Stimulated activated naive CD8-positive, alpha-beta T cell treated with anti-CD3 and anti-CD28 coated beads, Interleukin-15, amount 100 ng/mL, for 72 hours (primary cell): ENCODE measurements at regions not wholly inside any gene's neighbourhood (a gene's known extent, or its start where the extent isn't known, plus 50 kb on each side); places are given as distances from the start of the nearest gene placed in this dataset.

ENCODE experiments used
- ATAC-seq: fragments of 150-1000 bp; cut with Tn5 transposase; 2 replicates; pipeline ENCODE4 v1.10.0; 2021; ENCODE audit warnings: mild to moderate bottlenecking, moderate library complexity
- DNase-seq, 2 donors: peaks; one replicate each; pipeline ENCODE4 v3.0.0; 2021 to 2022
- H3K27ac Mint-ChIP-seq, 2 donors: one replicate each; pipeline ENCODE4 v1.8.0; 2022; ENCODE audit warnings: mild to moderate bottlenecking in 2 of 2, mixed read lengths in 2 of 2, moderate library complexity in 2 of 2
- H3K27me3 Mint-ChIP-seq: one replicate; pipeline ENCODE4 v1.8.0; 2022; ENCODE audit warnings: mixed read lengths
- H3K4me1 Mint-ChIP-seq: one replicate; pipeline ENCODE4 v1.8.0; 2022; ENCODE audit warnings: mild to moderate bottlenecking, mixed read lengths
- H3K4me3 Mint-ChIP-seq, 2 donors: one replicate each; pipeline ENCODE4 v1.8.0; 2022; ENCODE audit warnings: mild to moderate bottlenecking in 2 of 2, mixed read lengths in 2 of 2, moderate library complexity in 1 of 2
- H3K9me3 Mint-ChIP-seq, 2 donors: one replicate each; pipeline ENCODE4 v1.8.0; 2022; ENCODE audit warnings: mixed read lengths in 2 of 2

- H3K9me3 Mint-ChIP-seq, result no peaks in the 10 kb centered on the region
- no peak for ATAC-seq
- H3K4me3 Mint-ChIP-seq, result no peak overlapping the region
- H3K27ac Mint-ChIP-seq, result no peak overlapping the region
- DNase-seq, result no peak
- no peaks in the 10 kb centered on the region for H3K27me3 Mint-ChIP-seq
- no peaks in the 10 kb centered on the region for H3K4me1 Mint-ChIP-seq
These were observed 157.5 kb upstream of the C21orf91 start for GRCh38 chr21:17976691-17977090.

- Mint-ChIP-seq H3K27ac (no peak overlapping the region), H3K4me3 (no peak overlapping the region), H3K9me3 (no peaks in the 10 kb centered on the region), H3K27me3 (no peaks in the 10 kb centered on the region), H3K4me1 (no peaks in the 10 kb centered on the region)
- ATAC-seq (no peak), DNase-seq (no peak)
These were observed 157.0 kb upstream of the C21orf91 start for GRCh38 chr21:17976139-17976538.

GRCh38 chr21:17967319-17967718 lies 148.2 kb upstream of the C21orf91 start:
- ATAC-seq, result no peak
- H3K4me1 Mint-ChIP-seq, result no peaks in the 10 kb centered on the region
- no peak overlapping the region for H3K4me3 Mint-ChIP-seq
- no peaks in the 10 kb centered on the region for H3K9me3 Mint-ChIP-seq
- H3K27me3 Mint-ChIP-seq, result peaks cover 6% of the 10 kb centered on the region
- H3K27ac Mint-ChIP-seq, result no peak overlapping the region
- DNase-seq, result no peak

- ATAC-seq (no peak), DNase-seq (no peak)
- H3K27me3 Mint-ChIP-seq, result peaks cover 6% of the 10 kb centered on the region
- no peak overlapping the region for H3K4me3 Mint-ChIP-seq
- H3K9me3 Mint-ChIP-seq, result no peaks in the 10 kb centered on the region
- H3K27ac Mint-ChIP-seq, result no peak overlapping the region
- H3K4me1 Mint-ChIP-seq, result no peaks in the 10 kb centered on the region
These were observed 145.6 kb upstream of the C21orf91 start for GRCh38 chr21:17964716-17965115.

GRCh38 chr21:17964199-17964598 lies 145.0 kb upstream of the C21orf91 start:
- DNase-seq, result no peak
- Mint-ChIP-seq H3K4me1 (no peaks in the 10 kb centered on the region), H3K27me3 (peaks cover 6% of the 10 kb centered on the region), H3K27ac (no peak overlapping the region), H3K4me3 (no peak overlapping the region), H3K9me3 (no peaks in the 10 kb centered on the region)
- ATAC-seq, result no peak

- H3K27me3 Mint-ChIP-seq, result no peaks in the 10 kb centered on the region
- no peak for ATAC-seq
These were observed 131.4 kb upstream of the C21orf91 start for GRCh38 chr21:17950591-17950990.

GRCh38 chr21:17949421-17949820 lies 130.3 kb upstream of the C21orf91 start:
- peaks cover 4 to 5% of the 10 kb centered on the region in 2 donors for H3K9me3 Mint-ChIP-seq
- DNase-seq (no peak), ATAC-seq (no peak)
- no peak overlapping the region for H3K4me3 Mint-ChIP-seq
- H3K27me3 Mint-ChIP-seq, result no peaks in the 10 kb centered on the region
- H3K4me1 Mint-ChIP-seq, result no peaks in the 10 kb centered on the region
- H3K27ac Mint-ChIP-seq, result no peak overlapping the region

More at GRCh38 chr21:17950591-17950990, 131.4 kb upstream of the C21orf91 start:
- no peak overlapping the region for H3K4me3 Mint-ChIP-seq
- H3K4me1 Mint-ChIP-seq, result no peaks in the 10 kb centered on the region
- peaks cover 0 to under 1% of the 10 kb centered on the region in 2 donors for H3K9me3 Mint-ChIP-seq
- DNase-seq, result no peak
- no peak overlapping the region for H3K27ac Mint-ChIP-seq

- ATAC-seq, result no peak
- no peak overlapping the region for H3K27ac Mint-ChIP-seq
- H3K4me1 Mint-ChIP-seq, result no peaks in the 10 kb centered on the region
- no peak for DNase-seq
- H3K9me3 Mint-ChIP-seq, result peaks cover 5 to 12% of the 10 kb centered on the region in 2 donors
- no peak overlapping the region for H3K4me3 Mint-ChIP-seq
- no peaks in the 10 kb centered on the region for H3K27me3 Mint-ChIP-seq
These were observed 128.4 kb upstream of the C21orf91 start for GRCh38 chr21:17947531-17947930.

GRCh38 chr21:17931080-17931479 lies 111.9 kb upstream of the C21orf91 start:
- Mint-ChIP-seq H3K9me3 (no peaks in the 10 kb centered on the region), H3K27ac (no peak overlapping the region), H3K4me3 (no peak overlapping the region), H3K27me3 (no peaks in the 10 kb centered on the region), H3K4me1 (no peaks in the 10 kb centered on the region)
- DNase-seq, result no peak
- ATAC-seq, result no peak

GRCh38 chr21:17930093-17930492 lies 110.9 kb upstream of the C21orf91 start:
- Mint-ChIP-seq H3K9me3 (no peaks in the 10 kb centered on the region), H3K4me1 (peaks cover 3% of the 10 kb centered on the region), H3K27me3 (no peaks in the 10 kb centered on the region), H3K4me3 (no peak overlapping the region), H3K27ac (no peak overlapping the region)
- DNase-seq (no peak), ATAC-seq (no peak)

- DNase-seq (no peak), ATAC-seq (no peak)
- H3K27ac Mint-ChIP-seq, result no peak overlapping the region
- H3K4me1 Mint-ChIP-seq, result peaks cover 6% of the 10 kb centered on the region
- H3K9me3 Mint-ChIP-seq, result no peaks in the 10 kb centered on the region
- no peak overlapping the region for H3K4me3 Mint-ChIP-seq
- no peaks in the 10 kb centered on the region for H3K27me3 Mint-ChIP-seq
These were observed 110.4 kb upstream of the C21orf91 start for GRCh38 chr21:17929510-17929909.

- Mint-ChIP-seq H3K4me3 (no peak overlapping the region), H3K9me3 (peaks cover 0 to 4% of the 10 kb centered on the region in 2 donors), H3K27ac (no peak overlapping the region), H3K27me3 (no peaks in the 10 kb centered on the region), H3K4me1 (peaks cover 6% of the 10 kb centered on the region)
- no peak for ATAC-seq
- DNase-seq, result no peak
These were observed 106.7 kb upstream of the C21orf91 start for GRCh38 chr21:17925899-17926298.

GRCh38 chr21:17925000-17925610 lies 105.9 kb upstream of the C21orf91 start:
- DNase-seq (peak; percentile 38 to 53), ATAC-seq (peak; percentile 97)
- Mint-ChIP-seq H3K27ac (no peak overlapping the region), H3K9me3 (peaks cover 4 to 12% of the 10 kb centered on the region in 2 donors), H3K4me3 (no peak overlapping the region), H3K27me3 (no peaks in the 10 kb centered on the region), H3K4me1 (peaks cover 6% of the 10 kb centered on the region)

- DNase-seq (no peak), ATAC-seq (no peak)
- H3K4me3 Mint-ChIP-seq, result no peak overlapping the region
- peaks cover 22 to 28% of the 10 kb centered on the region in 2 donors for H3K9me3 Mint-ChIP-seq
- H3K27ac Mint-ChIP-seq, result no peak overlapping the region
- H3K27me3 Mint-ChIP-seq, result no peaks in the 10 kb centered on the region
- H3K4me1 Mint-ChIP-seq, result peaks cover 6% of the 10 kb centered on the region
These were observed 102.7 kb upstream of the C21orf91 start for GRCh38 chr21:17921579-17922530.

GRCh38 chr21:17915976-17916375 lies 96.8 kb upstream of the C21orf91 start:
- Mint-ChIP-seq H3K27me3 (no peaks in the 10 kb centered on the region), H3K4me1 (no peaks in the 10 kb centered on the region), H3K9me3 (peaks cover 22 to 24% of the 10 kb centered on the region in 2 donors), H3K4me3 (no peak overlapping the region), H3K27ac (no peak overlapping the region)
- ATAC-seq (no peak), DNase-seq (no peak)

- DNase-seq (no peak), ATAC-seq (no peak)
- Mint-ChIP-seq H3K27me3 (no peaks in the 10 kb centered on the region), H3K4me1 (no peaks in the 10 kb centered on the region), H3K27ac (no peak overlapping the region), H3K9me3 (no peaks in the 10 kb centered on the region), H3K4me3 (no peak overlapping the region)
These were observed 92.5 kb upstream of the C21orf91 start for GRCh38 chr21:17911628-17912027.
